A673 (cell line): ENCODE measurements at regions not wholly inside any gene's neighbourhood (a gene's known extent, or its start where the extent isn't known, plus 50 kb on each side); places are given as distances from the start of the nearest gene placed in this dataset.

ENCODE experiments used
- BruUV-seq: library from RNA; stranded (reverse); fragments of 400-500 nt; replicated peaks from 2 replicates; lab custom pipeline; 2021; lab: Mats Ljungman, UMichigan
- CTCF ChIA-PET: fragments of 300-600 bp; sonication (Branson Sonifier 250); formaldehyde crosslinking; loops from one replicate; lab custom pipeline; 2022; ENCODE audit warnings: antibody characterized with exemption; lab: Charles Lee
- POLR2A ChIA-PET: fragments of 300-600 bp; sonication (Branson Sonifier 250); formaldehyde crosslinking; loops from one replicate; lab custom pipeline; 2022; ENCODE audit warnings: antibody characterized with exemption; ENCODE audit not compliant: low non-redundant PET; lab: Charles Lee
- DNase-seq: peaks from one replicate; pipeline ENCODE4 v3.0.0-alpha.2; 2015; ENCODE audit warnings: low spot score
- H3K27ac ChIP-seq: fragments of 200-600 bp; sonication (generic); 2 replicates; pipeline ENCODE4 v1.5.1; 2016; ENCODE audit warnings: mixed run types, low read depth, mild to moderate bottlenecking, mixed read lengths, antibody characterized with exemption, low read length; ENCODE audit not compliant: poor library complexity, severe bottlenecking
- H3K27me3 ChIP-seq: fragments of 200-600 bp; sonication (generic); replicated peaks from 2 replicates; pipeline ENCODE4 v1.6.1; 2017; ENCODE audit warnings: mixed run types, low read depth, mild to moderate bottlenecking, mixed read lengths, antibody characterized with exemption, low read length; ENCODE audit not compliant: insufficient read depth, poor library complexity
- H3K36me3 ChIP-seq: fragments of 200-600 bp; sonication (generic); 2 replicates; pipeline ENCODE4 v1.6.1; 2016; ENCODE audit warnings: mixed run types, mild to moderate bottlenecking, mixed read lengths, antibody characterized with exemption, low read length; ENCODE audit not compliant: insufficient read depth, poor library complexity, severe bottlenecking
- H3K4me1 ChIP-seq: fragments of 200-600 bp; sonication (generic); 2 replicates; pipeline ENCODE4 v1.6.1; 2017; ENCODE audit warnings: mixed run types, mild to moderate bottlenecking, mixed read lengths, antibody characterized with exemption, low read length; ENCODE audit not compliant: insufficient read depth, poor library complexity, severe bottlenecking
- H3K4me3 ChIP-seq: fragments of 200-600 bp; sonication (generic); 2 replicates; pipeline ENCODE4 v1.5.1; 2016; ENCODE audit warnings: low read depth, mixed run types, mild to moderate bottlenecking, mixed read lengths, low read length; ENCODE audit not compliant: poor library complexity, severe bottlenecking
- H3K9me3 ChIP-seq: fragments of 200-600 bp; sonication (generic); 2 replicates; pipeline ENCODE4 v1.6.1; 2016; ENCODE audit warnings: mixed run types, low read depth, mild to moderate bottlenecking, mixed read lengths, antibody characterized with exemption, low read length; ENCODE audit not compliant: poor library complexity, severe bottlenecking
- EZH2 ChIP-seq: fragments of 200-600 bp; sonication (generic); IDR thresholded peaks from 2 replicates; pipeline ENCODE4 v1.6.1; 2017; ENCODE audit warnings: borderline replicate concordance, low read depth, mild to moderate bottlenecking, mixed read lengths, antibody characterized with exemption, low read length; ENCODE audit not compliant: poor library complexity, severe bottlenecking
- intact Hi-C: fragments of 100-400 bp; cut with micrococcal nuclease; formaldehyde crosslinking; loops from one replicate; pipeline ENCODE4 v1.10.0; 2022; ENCODE audit not compliant: unreplicated experiment
- TF ChIP-seq, protein P1 (sequence below): fragments of 300-800, 200-600 bp; sonication (generic); conservative IDR thresholded peaks from 2 replicates; pipeline ENCODE4 v1.5.1; 2017; ENCODE audit warnings: low read depth, mild to moderate bottlenecking, antibody characterized with exemption, low read length, moderate library complexity, mixed read lengths

DNA sequence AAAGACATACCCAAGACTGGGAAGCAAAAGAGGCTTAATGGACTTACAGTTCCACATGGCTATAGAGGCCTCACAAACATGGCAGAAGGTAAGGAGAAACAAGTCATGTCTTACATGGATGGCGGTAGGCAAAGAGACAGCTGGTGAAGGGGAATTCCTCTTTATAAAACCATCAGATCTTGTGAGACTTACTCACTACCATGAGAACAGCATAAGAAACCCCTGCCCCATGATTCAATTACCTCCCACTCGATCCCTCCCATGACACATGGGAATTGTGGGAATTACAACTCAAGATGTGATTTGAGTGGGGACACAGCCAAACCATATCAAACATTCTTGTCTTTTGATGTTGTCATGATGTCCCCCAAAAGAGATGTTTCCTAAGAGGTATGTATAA, 103.3 kb downstream of the DUSP10 start:
- Histone ChIP-seq H3K4me3 (no peak overlapping the region), H3K27me3 (no peaks in the 10 kb centered on the region), H3K27ac (no peak overlapping the region), H3K36me3 (no peaks in the 10 kb centered on the region), H3K4me1 (no peaks in the 10 kb centered on the region), H3K9me3 (no peaks in the 10 kb centered on the region)
- ChIA-PET CTCF (no interaction called here), POLR2A (no interaction called here)
- intact Hi-C loops = loop anchor here (10.0 kb wide), 1 partner anchor 56 kb away; no protein-coding TSS in a partner anchor
- no peak for DNase-seq
- TF ChIP-seq, protein P1, sequence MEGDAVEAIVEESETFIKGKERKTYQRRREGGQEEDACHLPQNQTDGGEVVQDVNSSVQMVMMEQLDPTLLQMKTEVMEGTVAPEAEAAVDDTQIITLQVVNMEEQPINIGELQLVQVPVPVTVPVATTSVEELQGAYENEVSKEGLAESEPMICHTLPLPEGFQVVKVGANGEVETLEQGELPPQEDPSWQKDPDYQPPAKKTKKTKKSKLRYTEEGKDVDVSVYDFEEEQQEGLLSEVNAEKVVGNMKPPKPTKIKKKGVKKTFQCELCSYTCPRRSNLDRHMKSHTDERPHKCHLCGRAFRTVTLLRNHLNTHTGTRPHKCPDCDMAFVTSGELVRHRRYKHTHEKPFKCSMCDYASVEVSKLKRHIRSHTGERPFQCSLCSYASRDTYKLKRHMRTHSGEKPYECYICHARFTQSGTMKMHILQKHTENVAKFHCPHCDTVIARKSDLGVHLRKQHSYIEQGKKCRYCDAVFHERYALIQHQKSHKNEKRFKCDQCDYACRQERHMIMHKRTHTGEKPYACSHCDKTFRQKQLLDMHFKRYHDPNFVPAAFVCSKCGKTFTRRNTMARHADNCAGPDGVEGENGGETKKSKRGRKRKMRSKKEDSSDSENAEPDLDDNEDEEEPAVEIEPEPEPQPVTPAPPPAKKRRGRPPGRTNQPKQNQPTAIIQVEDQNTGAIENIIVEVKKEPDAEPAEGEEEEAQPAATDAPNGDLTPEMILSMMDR = no peak
- no peak for TF ChIP-seq EZH2
- BruUV-seq = no TSS peak

DNA sequence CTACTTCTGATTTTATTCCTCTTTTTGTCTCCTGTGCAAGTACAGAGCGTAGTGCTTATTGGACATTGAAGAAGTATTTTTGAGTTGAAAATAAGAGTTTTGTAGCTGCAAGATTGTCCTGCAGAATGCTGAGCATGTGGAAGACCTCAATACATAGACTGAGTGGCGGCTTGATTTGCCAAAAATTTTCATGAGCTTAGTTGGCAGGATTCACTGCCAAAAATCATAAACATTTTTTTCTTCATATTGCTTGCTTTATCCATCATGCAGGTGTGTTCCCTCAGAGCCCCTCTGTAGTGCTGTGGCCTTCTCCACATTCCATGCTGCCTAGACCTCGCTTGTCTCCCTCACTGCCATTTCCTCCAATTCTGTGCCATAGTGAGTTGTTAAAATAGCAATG, 100.1 kb downstream of the DUSP10 start:
- no TSS peak for BruUV-seq
- Histone ChIP-seq H3K4me1 (no peaks in the 10 kb centered on the region), H3K27ac (no peak overlapping the region), H3K36me3 (no peaks in the 10 kb centered on the region), H3K9me3 (no peaks in the 10 kb centered on the region), H3K4me3 (no peak overlapping the region), H3K27me3 (no peaks in the 10 kb centered on the region)
- no peak for DNase-seq
- TF ChIP-seq, protein P1 = no peak
- no peak for TF ChIP-seq EZH2
- intact Hi-C loops = no loop called here
- CTCF ChIA-PET = no interaction called here
- POLR2A ChIA-PET = no interaction called here

DNA sequence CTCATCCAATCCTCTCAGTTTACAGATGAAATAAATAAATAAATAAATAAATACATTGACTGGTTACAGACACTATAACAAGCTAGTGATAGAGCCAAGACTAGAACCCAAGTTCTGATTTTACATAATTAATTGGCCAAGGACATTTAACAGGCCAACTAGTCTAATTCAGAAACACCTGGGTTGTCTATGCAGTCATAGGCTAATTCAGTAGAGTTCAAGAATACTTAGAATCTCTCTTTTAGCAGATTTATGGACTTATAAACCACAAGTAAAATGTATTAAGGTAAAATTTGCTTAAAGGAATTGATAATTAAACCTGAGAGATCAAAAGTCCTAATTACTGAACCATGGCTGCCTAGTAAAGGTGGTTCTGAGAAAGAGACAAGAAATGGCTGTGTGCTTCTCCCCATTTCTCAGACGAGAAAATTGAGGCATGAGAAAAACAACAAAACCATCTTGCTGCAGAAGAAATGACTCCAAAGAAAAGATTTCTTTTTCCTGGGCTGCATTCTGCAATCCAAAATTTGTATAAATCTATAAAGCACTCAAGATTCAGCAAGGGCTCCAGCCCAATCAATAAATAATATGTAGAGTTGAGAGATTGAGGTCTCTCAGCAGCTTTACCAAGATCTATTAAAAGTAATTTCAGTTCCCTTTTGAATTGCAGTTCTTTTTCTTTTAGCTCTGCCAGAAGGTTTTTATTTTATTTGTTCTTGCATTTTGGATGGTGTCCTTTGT, 98.3 kb downstream of the DUSP10 start:
- H3K27me3 ChIP-seq = no peaks in the 10 kb centered on the region
- no peak overlapping the region for H3K4me3 ChIP-seq
- H3K4me1 ChIP-seq = no peaks in the 10 kb centered on the region
- H3K9me3 ChIP-seq = no peaks in the 10 kb centered on the region
- POLR2A ChIA-PET = no interaction called here
- DNase-seq = no peak
- TF ChIP-seq, protein P1 = no peak
- TF ChIP-seq EZH2 = no peak
- intact Hi-C loops = no loop called here
- H3K36me3 ChIP-seq = no peaks in the 10 kb centered on the region
- CTCF ChIA-PET = no interaction called here
- H3K27ac ChIP-seq = no peak overlapping the region
- no TSS peak for BruUV-seq
